NB4 (cell line): ENCODE measurements at regions not wholly inside any gene's neighbourhood (a gene's known extent, or its start where the extent isn't known, plus 50 kb on each side); places are given as distances from the start of the nearest gene placed in this dataset.

ENCODE experiments used
- MYC ChIP-seq: IDR thresholded peaks from 2 replicates; pipeline ENCODE4 v1.6.1; 2011; ENCODE audit warnings: low read depth, low read length
- POLR2A ChIP-seq: IDR thresholded peaks from 2 replicates; pipeline ENCODE4 v1.6.1; 2011; ENCODE audit warnings: mild to moderate bottlenecking; ENCODE audit not compliant: insufficient read length; ENCODE audit errors: extremely low read depth
- TF ChIP-seq, protein P1 (sequence below): IDR thresholded peaks from one replicate; pipeline ENCODE4 v1.5.1; 2012; ENCODE audit warnings: low read depth, low read length
- TF ChIP-seq, protein P2 (sequence below): IDR thresholded peaks from 2 replicates; pipeline ENCODE4 v1.6.1; 2011; ENCODE audit warnings: low read depth, low read length

DNA sequence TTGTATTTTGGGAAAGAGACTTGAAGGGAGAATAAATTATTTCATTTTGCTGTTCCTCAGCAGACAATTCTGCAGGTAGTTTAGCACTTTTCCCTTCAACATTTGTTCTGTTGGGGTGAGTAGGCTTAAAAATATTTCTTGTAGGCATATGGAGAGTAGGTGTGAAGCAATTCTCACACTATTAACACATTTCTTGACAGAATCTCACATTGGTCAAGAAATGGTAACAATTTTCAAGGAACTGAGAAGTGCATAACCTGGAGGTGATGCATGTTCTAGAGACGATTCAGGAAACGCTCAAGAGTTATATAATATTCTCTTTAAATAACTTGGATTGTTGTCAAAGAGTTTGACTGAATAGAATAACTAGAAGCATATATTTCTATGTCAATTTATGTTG is 658.2 kb downstream of the STIM2 start:
- TF ChIP-seq, protein P1, sequence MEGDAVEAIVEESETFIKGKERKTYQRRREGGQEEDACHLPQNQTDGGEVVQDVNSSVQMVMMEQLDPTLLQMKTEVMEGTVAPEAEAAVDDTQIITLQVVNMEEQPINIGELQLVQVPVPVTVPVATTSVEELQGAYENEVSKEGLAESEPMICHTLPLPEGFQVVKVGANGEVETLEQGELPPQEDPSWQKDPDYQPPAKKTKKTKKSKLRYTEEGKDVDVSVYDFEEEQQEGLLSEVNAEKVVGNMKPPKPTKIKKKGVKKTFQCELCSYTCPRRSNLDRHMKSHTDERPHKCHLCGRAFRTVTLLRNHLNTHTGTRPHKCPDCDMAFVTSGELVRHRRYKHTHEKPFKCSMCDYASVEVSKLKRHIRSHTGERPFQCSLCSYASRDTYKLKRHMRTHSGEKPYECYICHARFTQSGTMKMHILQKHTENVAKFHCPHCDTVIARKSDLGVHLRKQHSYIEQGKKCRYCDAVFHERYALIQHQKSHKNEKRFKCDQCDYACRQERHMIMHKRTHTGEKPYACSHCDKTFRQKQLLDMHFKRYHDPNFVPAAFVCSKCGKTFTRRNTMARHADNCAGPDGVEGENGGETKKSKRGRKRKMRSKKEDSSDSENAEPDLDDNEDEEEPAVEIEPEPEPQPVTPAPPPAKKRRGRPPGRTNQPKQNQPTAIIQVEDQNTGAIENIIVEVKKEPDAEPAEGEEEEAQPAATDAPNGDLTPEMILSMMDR: no peak
- TF ChIP-seq POLR2A (no peak), MYC (no peak)
- TF ChIP-seq, protein P2, sequence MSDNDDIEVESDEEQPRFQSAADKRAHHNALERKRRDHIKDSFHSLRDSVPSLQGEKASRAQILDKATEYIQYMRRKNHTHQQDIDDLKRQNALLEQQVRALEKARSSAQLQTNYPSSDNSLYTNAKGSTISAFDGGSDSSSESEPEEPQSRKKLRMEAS: no peak
